GM21737 (cell line): ENCODE measurements at regions not wholly inside any gene's neighbourhood (a gene's known extent, or its start where the extent isn't known, plus 50 kb on each side); places are given as distances from the start of the nearest gene placed in this dataset.
"Not testable (repeated sequence)": the region's sequence is repeated elsewhere in the genome, so short reads cannot be mapped to it uniquely, and the experiment has no call there.

Experiments used
- ATAC-seq: cut with Tn5 transposase; IDR thresholded peaks from one replicate; pipeline ENCODE4 v1.9.1; 2021; ENCODE audit warnings: mild to moderate bottlenecking, moderate library complexity; ENCODE audit not compliant: unreplicated experiment

DNA sequence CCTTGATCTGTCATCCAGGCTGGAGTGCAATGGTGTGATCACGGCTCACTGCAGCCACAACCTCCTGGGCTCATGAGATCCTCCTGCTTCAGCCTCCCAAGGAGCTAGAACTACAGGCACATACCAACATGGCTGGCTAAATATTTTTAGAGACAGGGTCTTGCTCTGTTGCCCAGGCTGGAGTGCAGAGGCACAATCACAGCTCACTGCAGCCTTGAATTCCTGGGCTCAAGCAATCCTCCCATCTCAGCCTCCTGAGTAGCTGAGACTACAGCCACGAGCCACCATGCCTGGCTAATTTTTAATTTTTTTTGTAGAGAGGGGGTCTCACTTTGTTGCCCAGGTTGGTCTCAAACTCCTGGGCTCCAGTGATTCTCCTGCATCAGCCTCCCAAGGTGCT is 106.3 kb upstream of the ZNF536 start:
- not testable (repeated sequence) for ATAC-seq

- ATAC-seq: no peak
Measured at GRCh38 chr19:30266687-30267086, 105.5 kb upstream of the ZNF536 start.

DNA sequence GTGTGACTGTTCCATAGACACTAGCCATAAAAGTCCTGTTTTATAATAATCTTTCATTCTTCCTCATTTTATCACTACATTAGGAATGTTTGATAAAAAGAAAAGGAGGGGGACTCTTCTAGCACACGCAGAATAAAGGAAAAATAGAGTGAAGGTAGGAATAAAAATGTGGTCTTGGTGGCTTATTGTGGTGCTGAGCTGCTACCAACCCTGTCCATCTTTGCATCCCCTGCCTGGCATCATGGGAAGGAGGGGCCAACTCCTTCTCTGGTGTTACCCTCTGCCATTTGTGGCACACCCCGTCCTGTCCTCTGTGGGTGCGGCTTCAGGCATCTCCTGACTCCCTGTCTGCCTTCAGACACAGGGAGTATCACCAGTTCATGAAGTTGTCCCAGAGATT is 104.9 kb upstream of the ZNF536 start:
- ATAC-seq: no peak

GRCh38 chr19:30268601-30269000 is 103.6 kb upstream of the ZNF536 start:
- ATAC-seq: no peak

- no peak for ATAC-seq
Measured at GRCh38 chr19:30269638-30270037, 102.5 kb upstream of the ZNF536 start.

GRCh38 chr19:30271816-30272215 is 100.4 kb upstream of the ZNF536 start:
- no peak for ATAC-seq

DNA sequence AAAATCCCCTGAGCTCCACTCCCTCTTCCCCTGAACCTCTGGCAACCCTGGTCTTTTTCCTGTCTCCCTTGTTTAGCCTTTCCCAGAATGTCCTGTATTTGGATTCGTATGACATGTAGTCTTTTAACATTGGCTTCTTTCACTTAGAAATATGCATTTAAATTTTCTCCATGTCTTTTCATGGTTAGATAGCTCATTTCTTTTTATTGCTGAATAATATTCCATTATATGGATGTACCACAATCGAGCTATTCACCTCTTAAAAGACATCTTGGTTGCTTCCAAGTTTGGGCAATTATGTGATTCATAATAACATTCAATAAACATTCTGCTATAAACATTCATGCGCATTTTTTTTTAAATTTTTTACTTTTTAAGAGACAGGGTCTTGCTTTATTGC is 99.6 kb upstream of the ZNF536 start:
- ATAC-seq: no peak

GRCh38 chr19:30273184-30273583 is 99.0 kb upstream of the ZNF536 start:
- no peak for ATAC-seq

- ATAC-seq: no peak
Measured at GRCh38 chr19:30274987-30275386, 97.2 kb upstream of the ZNF536 start.

DNA sequence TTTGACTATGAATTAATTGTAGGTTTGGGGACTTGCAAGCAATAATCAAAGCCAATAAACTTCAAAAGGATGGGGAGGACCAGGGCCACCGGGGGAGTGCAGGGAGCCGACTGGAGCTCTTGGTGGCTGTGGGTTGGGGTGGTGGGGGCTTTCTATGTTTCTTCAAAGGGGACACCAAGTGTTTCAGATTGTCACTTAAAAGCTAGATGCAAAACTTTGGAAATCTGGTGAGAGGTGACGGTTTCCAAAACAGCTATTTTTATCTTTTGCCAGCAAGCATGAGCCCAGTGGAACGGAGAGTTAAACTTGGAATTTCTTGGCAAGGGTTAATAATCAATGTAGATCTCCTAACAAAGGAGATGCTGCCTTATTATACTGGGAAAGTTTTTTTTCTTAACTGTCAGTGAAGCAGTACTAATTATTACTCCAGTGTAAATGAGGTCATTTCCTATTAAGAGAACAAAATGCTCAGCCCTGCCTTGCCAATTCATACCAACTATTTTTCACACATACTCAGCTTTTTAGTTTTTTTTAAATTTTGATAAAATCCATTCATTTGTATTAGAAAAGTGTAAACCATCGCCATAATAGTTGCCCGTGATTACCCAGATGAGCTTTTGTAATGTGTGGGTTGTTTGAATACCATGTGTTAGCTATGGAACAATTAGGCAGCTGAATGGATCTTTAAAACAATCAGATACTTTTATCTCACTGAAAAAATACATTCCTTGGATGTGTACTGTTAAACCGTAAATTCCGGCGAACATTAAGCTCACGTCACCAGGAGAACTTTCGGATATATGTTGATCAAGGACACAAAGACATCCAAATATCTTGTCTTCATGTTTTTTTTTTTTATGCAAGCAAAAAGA is 95.9 kb upstream of the ZNF536 start:
- no peak for ATAC-seq

- ATAC-seq: no peak
Measured at GRCh38 chr19:30276883-30277280, 95.3 kb upstream of the ZNF536 start.

GRCh38 chr19:30277941-30278881 is 94.0 kb upstream of the ZNF536 start:
- no peak for ATAC-seq

GRCh38 chr19:30278882-30279254 is 93.3 kb upstream of the ZNF536 start:
- no peak for ATAC-seq

DNA sequence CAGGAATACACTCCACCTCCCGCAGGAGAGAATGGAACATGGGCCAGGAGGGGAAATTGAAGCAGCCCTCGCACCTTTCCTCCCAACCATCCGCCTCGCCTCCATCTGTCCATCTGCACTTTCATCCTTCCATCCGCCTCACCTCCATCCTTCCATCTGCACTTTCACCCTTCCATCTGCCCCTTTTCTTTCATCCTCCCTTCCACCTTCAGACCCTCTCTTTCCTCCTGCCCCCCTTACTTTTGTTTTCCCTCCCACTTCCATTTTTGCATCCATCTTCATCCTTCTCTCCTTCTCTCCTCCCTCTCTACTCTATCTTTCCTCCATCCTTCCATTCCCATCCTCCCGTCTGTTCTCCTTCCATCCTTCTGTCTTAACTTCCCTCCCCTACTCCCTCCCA is 92.2 kb upstream of the ZNF536 start:
- ATAC-seq: no peak

GRCh38 chr19:30281906-30282305 is 90.3 kb upstream of the ZNF536 start:
- no peak for ATAC-seq

DNA sequence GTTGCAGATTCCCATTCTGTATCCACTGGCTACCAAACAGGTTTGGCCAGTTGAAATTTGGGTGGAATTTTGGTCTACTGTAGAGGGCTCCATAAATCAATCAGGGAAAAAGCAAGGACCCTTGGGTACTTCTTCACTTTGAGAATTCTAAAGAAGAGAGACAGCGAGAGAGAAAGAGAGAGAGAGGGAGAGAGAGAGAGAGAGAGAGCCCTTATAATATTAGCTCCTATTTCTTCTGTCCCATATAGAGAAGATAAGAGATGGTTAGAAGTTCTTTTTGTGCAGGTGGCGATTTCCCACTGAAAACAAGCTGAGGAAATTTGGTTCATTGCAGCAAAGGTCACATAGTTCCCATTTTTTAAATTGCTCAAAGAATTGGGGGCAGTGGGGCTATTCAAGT is 88.6 kb upstream of the ZNF536 start:
- ATAC-seq: no peak

DNA sequence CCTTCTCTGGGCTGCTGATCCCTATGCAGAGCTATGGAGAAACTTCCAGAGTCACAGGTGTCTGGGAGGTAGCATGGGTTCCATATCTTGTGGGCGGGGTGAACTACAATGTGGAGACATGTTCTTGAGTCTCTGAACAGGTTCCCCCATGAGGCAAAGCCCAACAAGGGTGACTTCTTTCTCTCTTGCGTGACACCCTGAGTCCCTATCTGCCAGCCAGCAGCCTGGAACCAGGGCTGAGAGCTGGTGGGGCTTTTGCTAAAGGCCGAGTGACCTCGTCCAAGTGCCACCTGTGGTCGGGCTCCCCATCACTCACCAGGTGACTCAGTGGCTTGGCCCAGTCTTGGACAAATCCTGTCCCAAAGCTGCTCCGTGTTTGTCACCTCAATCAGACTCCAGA is 88.0 kb upstream of the ZNF536 start:
- ATAC-seq: no peak

GRCh38 chr19:30284885-30285284 is 87.3 kb upstream of the ZNF536 start:
- no peak for ATAC-seq

- no peak for ATAC-seq
Measured at GRCh38 chr19:30286378-30286777, 85.8 kb upstream of the ZNF536 start.

DNA sequence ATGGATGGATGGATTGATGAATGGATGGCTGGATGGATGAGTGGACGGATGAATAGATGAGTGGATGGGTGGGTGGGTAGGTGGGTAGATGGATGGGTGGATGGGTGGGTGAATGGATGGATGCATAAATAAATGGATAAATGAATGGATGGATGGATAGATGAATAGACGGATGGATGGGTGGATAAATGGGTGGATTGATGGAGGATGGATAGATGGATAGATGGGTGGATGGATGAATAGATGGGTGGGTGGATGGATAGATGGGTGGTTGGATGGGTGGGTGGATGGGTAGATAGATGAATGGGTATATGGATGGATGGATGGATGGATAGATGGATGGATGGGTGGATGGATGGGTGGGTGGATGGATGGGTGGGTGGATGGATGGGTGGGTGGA is 84.9 kb upstream of the ZNF536 start:
- no peak for ATAC-seq

DNA sequence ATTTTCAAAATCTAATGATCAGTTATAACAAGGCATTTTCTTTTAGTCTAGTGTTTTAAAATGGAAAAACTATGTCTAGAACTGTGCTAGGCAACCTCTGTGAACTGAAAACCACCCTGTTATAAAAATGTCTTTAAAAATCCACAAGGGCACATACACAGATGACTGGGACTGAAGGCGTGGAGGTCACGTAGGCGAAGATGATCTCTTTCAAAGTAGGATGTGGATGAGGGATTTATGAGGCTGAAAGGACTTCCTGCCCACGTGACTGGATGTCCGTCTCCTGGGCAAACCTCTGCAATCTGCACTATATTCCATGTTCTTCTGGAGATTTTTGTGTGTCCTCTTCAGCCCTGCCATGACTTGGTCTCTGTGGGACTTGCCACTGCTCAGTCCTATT is 84.2 kb upstream of the ZNF536 start:
- no peak for ATAC-seq

DNA sequence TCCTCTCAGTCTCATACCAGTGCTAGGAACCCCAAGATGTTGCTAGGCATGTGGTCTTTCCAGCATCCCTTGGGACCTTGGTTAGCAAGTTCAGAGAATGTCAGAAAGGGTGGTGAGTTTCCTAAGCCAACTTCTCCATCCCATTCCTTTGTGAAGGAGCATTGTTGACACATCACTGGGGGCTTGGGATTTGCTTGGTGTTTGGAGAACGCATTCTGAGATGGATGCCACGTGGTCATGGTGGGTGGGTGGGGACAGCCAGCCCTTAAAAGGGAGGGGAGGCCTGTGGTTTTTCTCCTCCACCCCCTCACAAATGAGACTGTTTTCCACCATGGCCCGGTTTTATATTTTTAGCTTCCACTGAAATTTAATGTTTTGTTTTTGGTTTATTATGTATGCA is 83.3 kb upstream of the ZNF536 start:
- ATAC-seq: no peak
